Esophagus muscularis mucosa (tissue), 3 donors: ENCODE measurements at regions not wholly inside any gene's neighbourhood (a gene's known extent, or its start where the extent isn't known, plus 50 kb on each side); places are given as distances from the start of the nearest gene placed in this dataset.

Experiments
- POLR2AphosphoS5 ChIP-seq, 2 donors: sonication (generic); formaldehyde crosslinking; IDR thresholded peaks; one replicate each; pipeline ENCODE4 v1.6.1; 2017; ENCODE audit warnings: antibody characterized with exemption in 2 of 2
- TF ChIP-seq, protein P1 (sequence below), 3 experiments: fragments of 200-600 bp in 2 of 3; fragments of 450-650 bp in 1 of 3; sonication (generic) in 2 of 3; IDR thresholded peaks; one replicate each; pipeline ENCODE4 v1.5.1; 2017 to 2019; ENCODE audit warnings: antibody characterized with exemption in 3 of 3, mild to moderate bottlenecking in 2 of 3, moderate library complexity in 1 of 3

DNA sequence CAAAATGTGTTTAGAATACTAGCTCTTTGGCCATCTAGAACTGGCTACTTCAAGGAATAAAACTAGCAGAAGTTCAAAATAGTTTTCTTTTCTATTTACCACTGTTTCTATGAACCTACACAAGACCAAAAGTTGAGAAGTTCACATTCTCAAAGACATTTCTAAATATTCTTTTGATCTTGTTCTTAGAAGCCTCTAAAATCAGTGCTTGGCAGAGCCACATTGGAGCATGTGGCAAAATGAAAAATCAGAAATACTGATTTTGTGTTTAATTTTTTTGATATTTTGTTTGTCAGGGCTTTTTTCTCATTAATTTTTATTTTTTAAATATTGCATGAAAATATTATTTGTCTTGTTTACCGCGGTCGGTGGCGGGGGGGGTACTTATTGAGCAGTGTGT lies 853.8 kb upstream of the INTU start:
- TF ChIP-seq, protein P1, sequence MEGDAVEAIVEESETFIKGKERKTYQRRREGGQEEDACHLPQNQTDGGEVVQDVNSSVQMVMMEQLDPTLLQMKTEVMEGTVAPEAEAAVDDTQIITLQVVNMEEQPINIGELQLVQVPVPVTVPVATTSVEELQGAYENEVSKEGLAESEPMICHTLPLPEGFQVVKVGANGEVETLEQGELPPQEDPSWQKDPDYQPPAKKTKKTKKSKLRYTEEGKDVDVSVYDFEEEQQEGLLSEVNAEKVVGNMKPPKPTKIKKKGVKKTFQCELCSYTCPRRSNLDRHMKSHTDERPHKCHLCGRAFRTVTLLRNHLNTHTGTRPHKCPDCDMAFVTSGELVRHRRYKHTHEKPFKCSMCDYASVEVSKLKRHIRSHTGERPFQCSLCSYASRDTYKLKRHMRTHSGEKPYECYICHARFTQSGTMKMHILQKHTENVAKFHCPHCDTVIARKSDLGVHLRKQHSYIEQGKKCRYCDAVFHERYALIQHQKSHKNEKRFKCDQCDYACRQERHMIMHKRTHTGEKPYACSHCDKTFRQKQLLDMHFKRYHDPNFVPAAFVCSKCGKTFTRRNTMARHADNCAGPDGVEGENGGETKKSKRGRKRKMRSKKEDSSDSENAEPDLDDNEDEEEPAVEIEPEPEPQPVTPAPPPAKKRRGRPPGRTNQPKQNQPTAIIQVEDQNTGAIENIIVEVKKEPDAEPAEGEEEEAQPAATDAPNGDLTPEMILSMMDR (IDR thresholded peaks at IDR 0.05) = no peak
- TF ChIP-seq POLR2AphosphoS5 (IDR thresholded peaks at IDR 0.05) = no peak
